ENCODE measurements at regions not wholly inside any gene's neighbourhood (a gene's known extent, or its start where the extent isn't known, plus 50 kb on each side); places are given as distances from the start of the nearest gene placed in this dataset.
"Not testable (repeated sequence)": the region's sequence is repeated elsewhere in the genome, so short reads cannot be mapped to it uniquely, and the experiment has no call there.

GRCh38 chr3:34669490-34669889, 871.1 kb downstream of the PDCD6IP start:
- Histone ChIP-seq H3K9ac (ENCODE audit: low read length) (no peak overlapping the region), H3K79me2 (ENCODE audit: low read length) (no peaks in the 10 kb centered on the region), H2AFZ (ENCODE audit: low read depth, low read length) (no peak overlapping the region), H3K4me3 (ENCODE audit: low read length) (no peak overlapping the region), H4K20me1 (ENCODE audit: insufficient read depth, low read length) (no peaks in the 10 kb centered on the region), H3K27me3 (ENCODE audit: low read depth, low read length) (no peaks in the 10 kb centered on the region), H3K36me3 (replicated peaks; ENCODE audit: low read depth, low read length) (no peaks in the 10 kb centered on the region), H3K9me3 (ENCODE audit: insufficient read depth, low read length) (no peaks in the 10 kb centered on the region), H3K4me1 (ENCODE audit: low read length) (no peaks in the 10 kb centered on the region), H3K4me2 (ENCODE audit: low read length) (no peak overlapping the region), H3K27ac (ENCODE audit: low read length) (no peak overlapping the region)
- no peak for TF ChIP-seq EZH2phosphoT487 (IDR thresholded peaks at IDR 0.05; ENCODE audit: low read depth)
- TF ChIP-seq, protein P1, sequence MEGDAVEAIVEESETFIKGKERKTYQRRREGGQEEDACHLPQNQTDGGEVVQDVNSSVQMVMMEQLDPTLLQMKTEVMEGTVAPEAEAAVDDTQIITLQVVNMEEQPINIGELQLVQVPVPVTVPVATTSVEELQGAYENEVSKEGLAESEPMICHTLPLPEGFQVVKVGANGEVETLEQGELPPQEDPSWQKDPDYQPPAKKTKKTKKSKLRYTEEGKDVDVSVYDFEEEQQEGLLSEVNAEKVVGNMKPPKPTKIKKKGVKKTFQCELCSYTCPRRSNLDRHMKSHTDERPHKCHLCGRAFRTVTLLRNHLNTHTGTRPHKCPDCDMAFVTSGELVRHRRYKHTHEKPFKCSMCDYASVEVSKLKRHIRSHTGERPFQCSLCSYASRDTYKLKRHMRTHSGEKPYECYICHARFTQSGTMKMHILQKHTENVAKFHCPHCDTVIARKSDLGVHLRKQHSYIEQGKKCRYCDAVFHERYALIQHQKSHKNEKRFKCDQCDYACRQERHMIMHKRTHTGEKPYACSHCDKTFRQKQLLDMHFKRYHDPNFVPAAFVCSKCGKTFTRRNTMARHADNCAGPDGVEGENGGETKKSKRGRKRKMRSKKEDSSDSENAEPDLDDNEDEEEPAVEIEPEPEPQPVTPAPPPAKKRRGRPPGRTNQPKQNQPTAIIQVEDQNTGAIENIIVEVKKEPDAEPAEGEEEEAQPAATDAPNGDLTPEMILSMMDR (IDR thresholded peaks at IDR 0.05; ENCODE audit: low read depth, low read length): no peak

- Histone ChIP-seq H3K4me1 (ENCODE audit: low read length) (no peaks in the 10 kb centered on the region), H4K20me1 (ENCODE audit: insufficient read depth, low read length) (no peaks in the 10 kb centered on the region), H2AFZ (ENCODE audit: low read depth, low read length) (no peak overlapping the region; the same call in 1 of the 2 replicates), H3K27me3 (ENCODE audit: low read depth, low read length) (no peaks in the 10 kb centered on the region), H3K9me3 (ENCODE audit: insufficient read depth, low read length) (0 out of 2 replicates have a peak, but pooled peaks cover 3% of the 10 kb centered on the region), H3K4me3 (ENCODE audit: low read length) (no peak overlapping the region), H3K4me2 (ENCODE audit: low read length) (no peak overlapping the region), H3K27ac (ENCODE audit: low read length) (no peak overlapping the region), H3K36me3 (replicated peaks; ENCODE audit: low read depth, low read length) (peaks cover 9% of the 10 kb centered on the region), H3K9ac (ENCODE audit: low read length) (no peak overlapping the region), H3K79me2 (ENCODE audit: low read length) (no peaks in the 10 kb centered on the region)
- TF ChIP-seq EZH2phosphoT487 (IDR thresholded peaks at IDR 0.05; ENCODE audit: low read depth): no peak
- TF ChIP-seq, protein P1 (IDR thresholded peaks at IDR 0.05; ENCODE audit: low read depth, low read length): no peak
These were observed 877.1 kb downstream of the PDCD6IP start for GRCh38 chr3:34675383-34676120.

GRCh38 chr3:34676436-34676835, 878.0 kb downstream of the PDCD6IP start:
- H4K20me1 ChIP-seq (ENCODE audit: insufficient read depth, low read length): no peaks in the 10 kb centered on the region
- no peak overlapping the region for H3K4me3 ChIP-seq (ENCODE audit: low read length)

GRCh38 chr3:34678575-34678974, 880.1 kb downstream of the PDCD6IP start:
- Histone ChIP-seq H2AFZ (ENCODE audit: low read depth, low read length) (no peak overlapping the region), H3K4me2 (ENCODE audit: low read length) (no peak overlapping the region), H3K4me1 (ENCODE audit: low read length) (peaks cover 2% of the 10 kb centered on the region), H3K79me2 (ENCODE audit: low read length) (no peaks in the 10 kb centered on the region), H3K36me3 (replicated peaks; ENCODE audit: low read depth, low read length) (peaks cover 9% of the 10 kb centered on the region), H4K20me1 (ENCODE audit: insufficient read depth, low read length) (no peaks in the 10 kb centered on the region), H3K9ac (ENCODE audit: low read length) (no peak overlapping the region), H3K27ac (ENCODE audit: low read length) (no peak overlapping the region), H3K27me3 (ENCODE audit: low read depth, low read length) (no peaks in the 10 kb centered on the region), H3K9me3 (ENCODE audit: insufficient read depth, low read length) (0 out of 2 replicates have a peak, but pooled peaks cover 3% of the 10 kb centered on the region), H3K4me3 (ENCODE audit: low read length) (no peak overlapping the region)
- no peak for TF ChIP-seq EZH2phosphoT487 (IDR thresholded peaks at IDR 0.05; ENCODE audit: low read depth)
- TF ChIP-seq, protein P1 (IDR thresholded peaks at IDR 0.05; ENCODE audit: low read depth, low read length): no peak

More at GRCh38 chr3:34676436-34676835, 878.0 kb downstream of the PDCD6IP start:
- no peak overlapping the region for H3K27ac ChIP-seq (ENCODE audit: low read length)
- no peak overlapping the region for H2AFZ ChIP-seq (ENCODE audit: low read depth, low read length)
- H3K4me2 ChIP-seq (ENCODE audit: low read length): no peak overlapping the region
- H3K79me2 ChIP-seq (ENCODE audit: low read length): no peaks in the 10 kb centered on the region
- no peaks in the 10 kb centered on the region for H3K27me3 ChIP-seq (ENCODE audit: low read depth, low read length)
- H3K4me1 ChIP-seq (ENCODE audit: low read length): no peaks in the 10 kb centered on the region
- H3K9me3 ChIP-seq (ENCODE audit: insufficient read depth, low read length): 0 out of 2 replicates have a peak, but pooled peaks cover 3% of the 10 kb centered on the region
- peaks cover 9% of the 10 kb centered on the region for H3K36me3 ChIP-seq (replicated peaks; ENCODE audit: low read depth, low read length)
- no peak for TF ChIP-seq EZH2phosphoT487 (IDR thresholded peaks at IDR 0.05; ENCODE audit: low read depth)
- TF ChIP-seq, protein P1 (IDR thresholded peaks at IDR 0.05; ENCODE audit: low read depth, low read length): no peak
- no peak overlapping the region for H3K9ac ChIP-seq (ENCODE audit: low read length)

DNA sequence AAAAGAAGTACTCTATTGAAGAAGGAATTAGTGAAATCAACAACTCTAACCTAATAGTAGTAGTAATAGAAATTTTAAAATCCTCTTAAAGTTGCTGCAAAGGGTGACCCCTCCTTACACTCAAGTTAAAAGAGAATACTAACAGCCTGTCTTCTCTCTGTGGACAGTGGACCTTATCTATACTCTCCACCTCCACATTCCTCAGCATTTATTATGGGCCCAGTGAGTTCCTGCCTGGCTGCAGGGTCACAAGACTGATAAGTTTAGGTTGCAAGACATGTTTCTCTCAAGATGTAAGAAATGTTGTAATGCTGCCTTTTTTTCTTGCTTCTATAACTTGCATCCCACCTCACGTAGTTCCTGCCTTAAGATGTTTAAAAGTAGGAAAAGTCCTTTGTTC, 880.6 kb downstream of the PDCD6IP start:
- not testable (repeated sequence) for H3K4me1 ChIP-seq (ENCODE audit: low read length); H4K20me1 ChIP-seq (ENCODE audit: insufficient read depth, low read length); H3K27ac ChIP-seq (ENCODE audit: low read length)

More for the DNA sequence above, 880.6 kb downstream of the PDCD6IP start:
- not testable (repeated sequence) for H3K79me2 ChIP-seq (ENCODE audit: low read length); H3K9me3 ChIP-seq (ENCODE audit: insufficient read depth, low read length); H3K4me2 ChIP-seq (ENCODE audit: low read length); H3K36me3 ChIP-seq (replicated peaks; ENCODE audit: low read depth, low read length); H2AFZ ChIP-seq (ENCODE audit: low read depth, low read length); H3K27me3 ChIP-seq (ENCODE audit: low read depth, low read length); H3K4me3 ChIP-seq (ENCODE audit: low read length); H3K9ac ChIP-seq (ENCODE audit: low read length)
